PC-3 (cell line): ENCODE measurements at regions not wholly inside any gene's neighbourhood (a gene's known extent, or its start where the extent isn't known, plus 50 kb on each side); places are given as distances from the start of the nearest gene placed in this dataset.

ENCODE experiments used
- EZH2 ChIP-seq: fragments of 300-600 bp; sonication (generic); IDR thresholded peaks from one replicate; pipeline ENCODE4 v1.6.1; 2017; ENCODE audit warnings: antibody characterized with exemption, mild to moderate bottlenecking, low read length; ENCODE audit not compliant: unreplicated experiment
- TF ChIP-seq, protein P1 (sequence below): fragments of 300-600 bp; sonication (generic); conservative IDR thresholded peaks from 2 replicates; pipeline ENCODE4 v1.5.1; 2017; ENCODE audit warnings: antibody characterized with exemption, low read depth, mild to moderate bottlenecking, low read length

DNA sequence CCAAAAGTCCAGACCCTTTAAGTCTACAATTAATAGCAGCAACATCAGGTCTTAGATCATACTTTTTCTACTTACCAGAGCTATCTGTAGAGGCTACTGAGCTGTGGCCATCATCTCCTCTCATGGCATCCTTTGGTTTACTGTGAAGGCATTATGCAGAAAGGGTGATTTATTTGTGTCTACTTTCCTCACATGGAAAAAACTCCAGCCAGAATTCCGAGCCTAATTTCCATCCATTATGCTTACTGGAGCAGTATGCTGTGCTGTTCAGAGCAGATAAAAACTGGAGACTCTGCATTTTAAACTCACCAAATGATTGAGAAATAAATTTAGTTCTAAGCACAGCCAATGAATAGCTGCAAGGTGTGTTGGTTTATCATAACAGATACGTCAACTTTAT is 581.8 kb downstream of the ETS1 start:
- TF ChIP-seq, protein P1, sequence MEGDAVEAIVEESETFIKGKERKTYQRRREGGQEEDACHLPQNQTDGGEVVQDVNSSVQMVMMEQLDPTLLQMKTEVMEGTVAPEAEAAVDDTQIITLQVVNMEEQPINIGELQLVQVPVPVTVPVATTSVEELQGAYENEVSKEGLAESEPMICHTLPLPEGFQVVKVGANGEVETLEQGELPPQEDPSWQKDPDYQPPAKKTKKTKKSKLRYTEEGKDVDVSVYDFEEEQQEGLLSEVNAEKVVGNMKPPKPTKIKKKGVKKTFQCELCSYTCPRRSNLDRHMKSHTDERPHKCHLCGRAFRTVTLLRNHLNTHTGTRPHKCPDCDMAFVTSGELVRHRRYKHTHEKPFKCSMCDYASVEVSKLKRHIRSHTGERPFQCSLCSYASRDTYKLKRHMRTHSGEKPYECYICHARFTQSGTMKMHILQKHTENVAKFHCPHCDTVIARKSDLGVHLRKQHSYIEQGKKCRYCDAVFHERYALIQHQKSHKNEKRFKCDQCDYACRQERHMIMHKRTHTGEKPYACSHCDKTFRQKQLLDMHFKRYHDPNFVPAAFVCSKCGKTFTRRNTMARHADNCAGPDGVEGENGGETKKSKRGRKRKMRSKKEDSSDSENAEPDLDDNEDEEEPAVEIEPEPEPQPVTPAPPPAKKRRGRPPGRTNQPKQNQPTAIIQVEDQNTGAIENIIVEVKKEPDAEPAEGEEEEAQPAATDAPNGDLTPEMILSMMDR = no peak
- no peak for TF ChIP-seq EZH2
